ENCODE measurements at regions not wholly inside any gene's neighbourhood (a gene's known extent, or its start where the extent isn't known, plus 50 kb on each side); places are given as distances from the start of the nearest gene placed in this dataset.

- ATAC-seq (no peak), DNase-seq (ENCODE audit: low read depth in 1 of 2, low spot score in 1 of 2) (no peak), FAIRE-seq (no peak)
- Histone ChIP-seq H3K4me3 (no peak overlapping the region), H3K9me3 (no peaks in the 10 kb centered on the region), H3K27ac (no peak overlapping the region), H3K4me2 (no peak overlapping the region), H3K4me1 (no peaks in the 10 kb centered on the region)
- TF ChIP-seq RCOR1 (IDR thresholded peaks at IDR 0.05; ENCODE audit: low read depth, low read length) (no peak), EP300 (IDR thresholded peaks at IDR 0.05) (no peak), NR3C1 (IDR thresholded peaks at IDR 0.05) (no peak), EHMT2 (IDR thresholded peaks at IDR 0.05; ENCODE audit: low read depth) (no peak), EHF (CRISPR knock-in tag; IDR thresholded peaks at IDR 0.05) (no peak), ELK1 (IDR thresholded peaks at IDR 0.05; ENCODE audit: low read depth, low read length) (no peak), HOXB13 (CRISPR knock-in tag; IDR thresholded peaks at IDR 0.05; ENCODE audit: low read depth) (no peak), BHLHE40 (IDR thresholded peaks at IDR 0.05; ENCODE audit: low read depth, low read length) (no peak), RARB (CRISPR knock-in tag; IDR thresholded peaks at IDR 0.05) (no peak), MYC (IDR thresholded peaks at IDR 0.05; ENCODE audit: borderline replicate concordance, low read length) (no peak), HMGXB4 (CRISPR knock-in tag; IDR thresholded peaks at IDR 0.05; ENCODE audit: borderline replicate concordance) (no peak)
- TF ChIP-seq, protein P1, sequence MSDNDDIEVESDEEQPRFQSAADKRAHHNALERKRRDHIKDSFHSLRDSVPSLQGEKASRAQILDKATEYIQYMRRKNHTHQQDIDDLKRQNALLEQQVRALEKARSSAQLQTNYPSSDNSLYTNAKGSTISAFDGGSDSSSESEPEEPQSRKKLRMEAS (IDR thresholded peaks at IDR 0.05) = no peak
- TF ChIP-seq, protein P2, sequence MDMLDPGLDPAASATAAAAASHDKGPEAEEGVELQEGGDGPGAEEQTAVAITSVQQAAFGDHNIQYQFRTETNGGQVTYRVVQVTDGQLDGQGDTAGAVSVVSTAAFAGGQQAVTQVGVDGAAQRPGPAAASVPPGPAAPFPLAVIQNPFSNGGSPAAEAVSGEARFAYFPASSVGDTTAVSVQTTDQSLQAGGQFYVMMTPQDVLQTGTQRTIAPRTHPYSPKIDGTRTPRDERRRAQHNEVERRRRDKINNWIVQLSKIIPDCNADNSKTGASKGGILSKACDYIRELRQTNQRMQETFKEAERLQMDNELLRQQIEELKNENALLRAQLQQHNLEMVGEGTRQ (IDR thresholded peaks at IDR 0.05) = no peak
- CTCF ChIA-PET = no interaction called here
- 0% methylated on average over 1 of the region's 1 CpG for WGBS (ENCODE audit: missing lambda C conversion rate)
- POLR2A ChIA-PET = no interaction called here
Observed at GRCh38 chrX:121457096-121457495, 409.7 kb downstream of the GLUD2 start.

DNA sequence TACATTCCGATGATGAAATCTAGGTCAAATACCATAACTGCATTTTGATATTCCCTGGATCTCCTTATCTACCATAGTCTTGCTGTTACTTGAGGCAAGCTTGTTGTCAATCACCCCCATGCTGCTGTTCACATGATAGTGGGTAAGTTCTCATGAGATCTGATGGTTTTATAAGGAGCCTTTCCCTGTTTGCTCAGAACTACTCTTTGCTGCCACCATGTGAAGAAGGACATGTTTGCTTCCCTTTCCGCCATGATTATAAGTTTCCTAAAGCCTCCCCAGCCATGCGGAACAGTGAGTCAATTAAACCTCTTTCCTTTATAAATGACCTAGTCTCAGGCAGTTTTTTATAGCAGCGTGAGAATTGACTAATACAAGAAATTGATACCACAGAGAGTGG lies 432.0 kb downstream of the GLUD2 start:
- no peak for ATAC-seq
- DNase-seq (ENCODE audit: low read depth in 1 of 2, low spot score in 1 of 2) = peak in 1 of 2 experiments; percentile 10
- H3K4me2 ChIP-seq = no peak overlapping the region
- H3K27ac ChIP-seq = no peak overlapping the region
- no peak for TF ChIP-seq BCL3 (IDR thresholded peaks at IDR 0.05)
- no peaks in the 10 kb centered on the region for H3K9me3 ChIP-seq
- H3K4me3 ChIP-seq = no peak overlapping the region
- ChIA-PET CTCF (no interaction called here), POLR2A (no interaction called here)
- FAIRE-seq = no peak
- no peaks in the 10 kb centered on the region for H3K4me1 ChIP-seq
- 27% methylated on average over 4 of the region's 4 CpGs for WGBS (ENCODE audit: missing lambda C conversion rate)

- H3K9me3 ChIP-seq = no peaks in the 10 kb centered on the region
- DNase-seq (ENCODE audit: low read depth in 1 of 2, low spot score in 1 of 2) = no peak
- TF ChIP-seq BHLHE40 (IDR thresholded peaks at IDR 0.05; ENCODE audit: low read depth, low read length) = no peak
- no peak for TF ChIP-seq RCOR1 (IDR thresholded peaks at IDR 0.05; ENCODE audit: low read depth, low read length)
- TF ChIP-seq SMC3 (IDR thresholded peaks at IDR 0.05) = no peak
- no peak for ATAC-seq
- H3K27ac ChIP-seq = no peak overlapping the region
- WGBS (ENCODE audit: missing lambda C conversion rate) = 0% methylated on average over 1 of the region's 1 CpG
- ChIA-PET POLR2A (no interaction called here), CTCF (no interaction called here)
- peak; percentile 32 for FAIRE-seq
- no peak overlapping the region for H3K4me3 ChIP-seq
- H3K4me2 ChIP-seq = no peak overlapping the region
- no peaks in the 10 kb centered on the region for H3K4me1 ChIP-seq
Observed at GRCh38 chrX:121496966-121497365, 449.6 kb downstream of the GLUD2 start.

GRCh38 chrX:121504153-121504552 lies 456.7 kb downstream of the GLUD2 start:
- FAIRE-seq (no peak), DNase-seq (ENCODE audit: low read depth in 1 of 2, low spot score in 1 of 2) (no peak), ATAC-seq (no peak)
- H3K4me2 ChIP-seq = no peak overlapping the region
- ChIA-PET POLR2A (no interaction called here), CTCF (no interaction called here)
- no peaks in the 10 kb centered on the region for H3K4me1 ChIP-seq
- TF ChIP-seq CHD2 (IDR thresholded peaks at IDR 0.05; ENCODE audit: low read length, partially characterized antibody) (no peak), ZFP36 (IDR thresholded peaks at IDR 0.05; ENCODE audit: borderline replicate concordance, partially characterized antibody) (no peak), TFCP2L1 (CRISPR knock-in tag; IDR thresholded peaks at IDR 0.05) (no peak), ELK1 (IDR thresholded peaks at IDR 0.05; ENCODE audit: low read depth, low read length) (no peak)
- H3K27ac ChIP-seq = no peak overlapping the region
- no peak overlapping the region for H3K4me3 ChIP-seq
- WGBS (ENCODE audit: missing lambda C conversion rate) = 53% methylated on average over 6 of the region's 6 CpGs
- H3K9me3 ChIP-seq = no peaks in the 10 kb centered on the region
